ENCODE measurements at regions not wholly inside any gene's neighbourhood (a gene's known extent, or its start where the extent isn't known, plus 50 kb on each side); places are given as distances from the start of the nearest gene placed in this dataset.
"Not testable (repeated sequence)": the region's sequence is repeated elsewhere in the genome, so short reads cannot be mapped to it uniquely, and the experiment has no call there.

DNA sequence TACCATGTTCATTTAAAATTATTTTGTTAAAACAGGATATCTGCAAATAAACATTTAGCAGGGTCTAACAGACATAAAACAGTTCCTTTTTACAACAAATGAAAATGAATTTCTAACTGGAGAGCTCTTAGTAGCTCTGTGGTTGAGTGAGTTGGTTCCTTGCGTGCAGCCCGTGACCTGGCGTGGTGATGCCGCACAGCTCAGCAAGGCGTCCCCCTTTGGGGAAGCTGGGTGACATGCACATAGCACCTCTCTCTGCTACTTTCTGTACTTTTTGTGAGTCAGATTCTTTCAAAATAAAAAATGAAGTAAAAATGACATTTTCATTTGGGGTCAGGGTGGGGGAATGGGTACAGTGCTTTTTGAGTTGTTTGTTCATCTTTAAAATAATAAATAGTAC lies 73.3 kb upstream of the CRYM start:
- TF ChIP-seq, protein P1, sequence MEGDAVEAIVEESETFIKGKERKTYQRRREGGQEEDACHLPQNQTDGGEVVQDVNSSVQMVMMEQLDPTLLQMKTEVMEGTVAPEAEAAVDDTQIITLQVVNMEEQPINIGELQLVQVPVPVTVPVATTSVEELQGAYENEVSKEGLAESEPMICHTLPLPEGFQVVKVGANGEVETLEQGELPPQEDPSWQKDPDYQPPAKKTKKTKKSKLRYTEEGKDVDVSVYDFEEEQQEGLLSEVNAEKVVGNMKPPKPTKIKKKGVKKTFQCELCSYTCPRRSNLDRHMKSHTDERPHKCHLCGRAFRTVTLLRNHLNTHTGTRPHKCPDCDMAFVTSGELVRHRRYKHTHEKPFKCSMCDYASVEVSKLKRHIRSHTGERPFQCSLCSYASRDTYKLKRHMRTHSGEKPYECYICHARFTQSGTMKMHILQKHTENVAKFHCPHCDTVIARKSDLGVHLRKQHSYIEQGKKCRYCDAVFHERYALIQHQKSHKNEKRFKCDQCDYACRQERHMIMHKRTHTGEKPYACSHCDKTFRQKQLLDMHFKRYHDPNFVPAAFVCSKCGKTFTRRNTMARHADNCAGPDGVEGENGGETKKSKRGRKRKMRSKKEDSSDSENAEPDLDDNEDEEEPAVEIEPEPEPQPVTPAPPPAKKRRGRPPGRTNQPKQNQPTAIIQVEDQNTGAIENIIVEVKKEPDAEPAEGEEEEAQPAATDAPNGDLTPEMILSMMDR (IDR thresholded peaks at IDR 0.05; ENCODE audit: insufficient read depth, low read length, poor library complexity, severe bottlenecking), result not testable (repeated sequence)
- not testable (repeated sequence) for TF ChIP-seq EZH2phosphoT487 (conservative IDR thresholded peaks at IDR 0.05; ENCODE audit: low read length)
